ENCODE measurements at regions not wholly inside any gene's neighbourhood (a gene's known extent, or its start where the extent isn't known, plus 50 kb on each side); places are given as distances from the start of the nearest gene placed in this dataset.

DNA sequence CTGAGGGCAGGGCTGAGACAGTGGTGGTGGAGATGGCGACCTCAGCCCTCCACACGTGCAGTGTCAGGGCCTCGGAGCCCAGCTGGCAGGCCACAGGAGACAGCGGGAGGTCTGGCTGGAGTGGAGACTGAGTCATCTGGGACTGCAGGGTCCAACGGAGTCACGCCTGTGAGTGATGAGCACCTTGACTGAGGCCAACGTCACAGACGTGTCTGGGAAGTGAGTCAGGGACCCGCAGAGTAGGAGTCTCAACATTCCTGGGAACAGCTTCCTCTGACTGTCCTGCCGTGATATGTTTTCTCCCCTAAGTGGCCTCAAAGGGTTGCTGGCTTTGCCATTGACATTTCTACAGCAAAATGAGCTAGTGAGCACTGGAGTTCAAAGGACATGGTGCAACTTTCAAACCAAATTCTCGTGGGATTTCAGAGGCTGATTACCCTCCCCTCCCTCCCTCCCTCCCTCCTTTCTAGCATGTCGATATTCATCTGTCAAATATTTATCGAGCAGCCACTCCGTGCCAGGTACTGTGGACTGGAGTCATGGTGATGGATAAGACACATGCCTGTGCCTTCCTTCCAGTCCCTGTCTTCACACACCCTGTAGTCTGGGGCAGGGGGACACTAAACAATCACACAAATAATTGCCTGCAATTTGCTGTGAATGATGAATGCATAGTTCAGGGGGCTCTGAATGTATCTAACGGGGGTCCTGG, 53.3 kb upstream of the AMOTL2 start (continued):
- TF ChIP-seq, protein P1, sequence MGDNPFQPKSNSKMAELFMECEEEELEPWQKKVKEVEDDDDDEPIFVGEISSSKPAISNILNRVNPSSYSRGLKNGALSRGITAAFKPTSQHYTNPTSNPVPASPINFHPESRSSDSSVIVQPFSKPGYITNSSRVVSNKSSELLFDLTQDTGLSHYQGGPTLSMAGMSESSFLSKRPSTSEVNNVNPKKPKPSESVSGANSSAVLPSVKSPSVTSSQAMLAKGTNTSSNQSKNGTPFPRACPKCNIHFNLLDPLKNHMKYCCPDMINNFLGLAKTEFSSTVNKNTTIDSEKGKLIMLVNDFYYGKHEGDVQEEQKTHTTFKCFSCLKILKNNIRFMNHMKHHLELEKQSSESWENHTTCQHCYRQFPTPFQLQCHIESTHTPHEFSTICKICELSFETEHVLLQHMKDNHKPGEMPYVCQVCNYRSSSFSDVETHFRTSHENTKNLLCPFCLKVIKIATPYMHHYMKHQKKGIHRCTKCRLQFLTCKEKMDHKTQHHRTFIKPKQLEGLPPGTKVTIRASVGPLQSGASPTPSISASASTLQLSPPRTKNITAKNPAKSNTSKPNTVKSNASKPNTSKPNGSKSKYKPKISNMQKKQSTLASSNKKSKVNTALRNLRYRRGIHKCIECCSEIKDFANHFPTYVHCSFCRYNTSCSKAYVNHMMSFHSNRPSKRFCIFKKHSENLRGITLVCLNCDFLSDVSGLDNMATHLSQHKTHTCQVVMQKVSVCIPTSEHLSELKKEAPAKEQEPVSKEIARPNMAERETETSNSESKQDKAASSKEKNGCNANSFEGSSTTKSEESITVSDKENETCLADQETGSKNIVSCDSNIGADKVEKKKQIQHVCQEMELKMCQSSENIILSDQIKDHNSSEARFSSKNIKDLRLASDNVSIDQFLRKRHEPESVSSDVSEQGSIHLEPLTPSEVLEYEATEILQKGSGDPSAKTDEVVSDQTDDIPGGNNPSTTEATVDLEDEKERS (CRISPR knock-in tag; IDR thresholded peaks at IDR 0.05) = no peak
- TF ChIP-seq, protein P2, sequence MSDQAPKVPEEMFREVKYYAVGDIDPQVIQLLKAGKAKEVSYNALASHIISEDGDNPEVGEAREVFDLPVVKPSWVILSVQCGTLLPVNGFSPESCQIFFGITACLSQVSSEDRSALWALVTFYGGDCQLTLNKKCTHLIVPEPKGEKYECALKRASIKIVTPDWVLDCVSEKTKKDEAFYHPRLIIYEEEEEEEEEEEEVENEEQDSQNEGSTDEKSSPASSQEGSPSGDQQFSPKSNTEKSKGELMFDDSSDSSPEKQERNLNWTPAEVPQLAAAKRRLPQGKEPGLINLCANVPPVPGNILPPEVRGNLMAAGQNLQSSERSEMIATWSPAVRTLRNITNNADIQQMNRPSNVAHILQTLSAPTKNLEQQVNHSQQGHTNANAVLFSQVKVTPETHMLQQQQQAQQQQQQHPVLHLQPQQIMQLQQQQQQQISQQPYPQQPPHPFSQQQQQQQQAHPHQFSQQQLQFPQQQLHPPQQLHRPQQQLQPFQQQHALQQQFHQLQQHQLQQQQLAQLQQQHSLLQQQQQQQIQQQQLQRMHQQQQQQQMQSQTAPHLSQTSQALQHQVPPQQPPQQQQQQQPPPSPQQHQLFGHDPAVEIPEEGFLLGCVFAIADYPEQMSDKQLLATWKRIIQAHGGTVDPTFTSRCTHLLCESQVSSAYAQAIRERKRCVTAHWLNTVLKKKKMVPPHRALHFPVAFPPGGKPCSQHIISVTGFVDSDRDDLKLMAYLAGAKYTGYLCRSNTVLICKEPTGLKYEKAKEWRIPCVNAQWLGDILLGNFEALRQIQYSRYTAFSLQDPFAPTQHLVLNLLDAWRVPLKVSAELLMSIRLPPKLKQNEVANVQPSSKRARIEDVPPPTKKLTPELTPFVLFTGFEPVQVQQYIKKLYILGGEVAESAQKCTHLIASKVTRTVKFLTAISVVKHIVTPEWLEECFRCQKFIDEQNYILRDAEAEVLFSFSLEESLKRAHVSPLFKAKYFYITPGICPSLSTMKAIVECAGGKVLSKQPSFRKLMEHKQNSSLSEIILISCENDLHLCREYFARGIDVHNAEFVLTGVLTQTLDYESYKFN (CRISPR knock-in tag; conservative IDR thresholded peaks at IDR 0.05) = peak; percentile 58
- no peak for TF ChIP-seq ZNF143 (CRISPR knock-in tag; IDR thresholded peaks at IDR 0.05)
- 0 out of 2 replicates have a peak, but pooled peaks have one; percentile 2 for TF ChIP-seq HNF4G (IDR thresholded peaks at IDR 0.05; ENCODE audit: borderline replicate concordance, low read depth, low read length)
- no peak for TF ChIP-seq HNF4G (CRISPR knock-in tag; IDR thresholded peaks at IDR 0.05; ENCODE audit: borderline replicate concordance, low read depth)
- TF ChIP-seq BHLHE40 (IDR thresholded peaks at IDR 0.05; ENCODE audit: low read length) = peak; percentile 85
- no peak for TF ChIP-seq PAWR (CRISPR knock-in tag; IDR thresholded peaks at IDR 0.05; ENCODE audit: borderline replicate concordance)
- no peak for TF ChIP-seq ZNF713 (CRISPR knock-in tag; IDR thresholded peaks at IDR 0.05)
- TF ChIP-seq ZNF816 (CRISPR knock-in tag; IDR thresholded peaks at IDR 0.05; ENCODE audit: borderline replicate concordance) = no peak
- no peak for TF ChIP-seq HIVEP1 (CRISPR knock-in tag; IDR thresholded peaks at IDR 0.05)
- 0 out of 2 replicates have a peak, but pooled peaks have one; percentile 25 for TF ChIP-seq TAF1 (CRISPR knock-in tag; IDR thresholded peaks at IDR 0.05)
- no peak for TF ChIP-seq ZNF577 (CRISPR knock-in tag; IDR thresholded peaks at IDR 0.05; ENCODE audit: borderline replicate concordance, low read depth)
- TF ChIP-seq, protein P3, sequence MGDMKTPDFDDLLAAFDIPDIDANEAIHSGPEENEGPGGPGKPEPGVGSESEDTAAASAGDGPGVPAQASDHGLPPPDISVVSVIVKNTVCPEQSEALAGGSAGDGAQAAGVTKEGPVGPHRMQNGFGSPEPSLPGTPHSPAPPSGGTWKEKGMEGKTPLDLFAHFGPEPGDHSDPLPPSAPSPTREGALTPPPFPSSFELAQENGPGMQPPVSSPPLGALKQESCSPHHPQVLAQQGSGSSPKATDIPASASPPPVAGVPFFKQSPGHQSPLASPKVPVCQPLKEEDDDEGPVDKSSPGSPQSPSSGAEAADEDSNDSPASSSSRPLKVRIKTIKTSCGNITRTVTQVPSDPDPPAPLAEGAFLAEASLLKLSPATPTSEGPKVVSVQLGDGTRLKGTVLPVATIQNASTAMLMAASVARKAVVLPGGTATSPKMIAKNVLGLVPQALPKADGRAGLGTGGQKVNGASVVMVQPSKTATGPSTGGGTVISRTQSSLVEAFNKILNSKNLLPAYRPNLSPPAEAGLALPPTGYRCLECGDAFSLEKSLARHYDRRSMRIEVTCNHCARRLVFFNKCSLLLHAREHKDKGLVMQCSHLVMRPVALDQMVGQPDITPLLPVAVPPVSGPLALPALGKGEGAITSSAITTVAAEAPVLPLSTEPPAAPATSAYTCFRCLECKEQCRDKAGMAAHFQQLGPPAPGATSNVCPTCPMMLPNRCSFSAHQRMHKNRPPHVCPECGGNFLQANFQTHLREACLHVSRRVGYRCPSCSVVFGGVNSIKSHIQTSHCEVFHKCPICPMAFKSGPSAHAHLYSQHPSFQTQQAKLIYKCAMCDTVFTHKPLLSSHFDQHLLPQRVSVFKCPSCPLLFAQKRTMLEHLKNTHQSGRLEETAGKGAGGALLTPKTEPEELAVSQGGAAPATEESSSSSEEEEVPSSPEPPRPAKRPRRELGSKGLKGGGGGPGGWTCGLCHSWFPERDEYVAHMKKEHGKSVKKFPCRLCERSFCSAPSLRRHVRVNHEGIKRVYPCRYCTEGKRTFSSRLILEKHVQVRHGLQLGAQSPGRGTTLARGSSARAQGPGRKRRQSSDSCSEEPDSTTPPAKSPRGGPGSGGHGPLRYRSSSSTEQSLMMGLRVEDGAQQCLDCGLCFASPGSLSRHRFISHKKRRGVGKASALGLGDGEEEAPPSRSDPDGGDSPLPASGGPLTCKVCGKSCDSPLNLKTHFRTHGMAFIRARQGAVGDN (CRISPR knock-in tag; IDR thresholded peaks at IDR 0.05) = peak; percentile 70
- TF ChIP-seq, protein P4, sequence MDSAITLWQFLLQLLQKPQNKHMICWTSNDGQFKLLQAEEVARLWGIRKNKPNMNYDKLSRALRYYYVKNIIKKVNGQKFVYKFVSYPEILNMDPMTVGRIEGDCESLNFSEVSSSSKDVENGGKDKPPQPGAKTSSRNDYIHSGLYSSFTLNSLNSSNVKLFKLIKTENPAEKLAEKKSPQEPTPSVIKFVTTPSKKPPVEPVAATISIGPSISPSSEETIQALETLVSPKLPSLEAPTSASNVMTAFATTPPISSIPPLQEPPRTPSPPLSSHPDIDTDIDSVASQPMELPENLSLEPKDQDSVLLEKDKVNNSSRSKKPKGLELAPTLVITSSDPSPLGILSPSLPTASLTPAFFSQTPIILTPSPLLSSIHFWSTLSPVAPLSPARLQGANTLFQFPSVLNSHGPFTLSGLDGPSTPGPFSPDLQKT (CRISPR knock-in tag; IDR thresholded peaks at IDR 0.05; ENCODE audit: borderline replicate concordance) = no peak
- TF ChIP-seq NR2F6 (IDR thresholded peaks at IDR 0.05) = no peak
- peak; percentile 8; the same call in 1 of the 2 replicates for TF ChIP-seq NR2F6 (CRISPR knock-in tag; IDR thresholded peaks at IDR 0.05)
- no peak for TF ChIP-seq ZSCAN31 (CRISPR knock-in tag; IDR thresholded peaks at IDR 0.05; ENCODE audit: low read depth)
- no peak for TF ChIP-seq ZSCAN20 (CRISPR knock-in tag; IDR thresholded peaks at IDR 0.05; ENCODE audit: borderline replicate concordance)
